GM21825 (cell line): ENCODE measurements at regions not wholly inside any gene's neighbourhood (a gene's known extent, or its start where the extent isn't known, plus 50 kb on each side); places are given as distances from the start of the nearest gene placed in this dataset.
"Not testable (repeated sequence)": the region's sequence is repeated elsewhere in the genome, so short reads cannot be mapped to it uniquely, and the experiment has no call there.

ENCODE experiments used
- ATAC-seq: cut with Tn5 transposase; IDR thresholded peaks from one replicate; pipeline ENCODE4 v1.9.1; 2021; ENCODE audit warnings: mild to moderate bottlenecking, moderate library complexity; ENCODE audit not compliant: unreplicated experiment

DNA sequence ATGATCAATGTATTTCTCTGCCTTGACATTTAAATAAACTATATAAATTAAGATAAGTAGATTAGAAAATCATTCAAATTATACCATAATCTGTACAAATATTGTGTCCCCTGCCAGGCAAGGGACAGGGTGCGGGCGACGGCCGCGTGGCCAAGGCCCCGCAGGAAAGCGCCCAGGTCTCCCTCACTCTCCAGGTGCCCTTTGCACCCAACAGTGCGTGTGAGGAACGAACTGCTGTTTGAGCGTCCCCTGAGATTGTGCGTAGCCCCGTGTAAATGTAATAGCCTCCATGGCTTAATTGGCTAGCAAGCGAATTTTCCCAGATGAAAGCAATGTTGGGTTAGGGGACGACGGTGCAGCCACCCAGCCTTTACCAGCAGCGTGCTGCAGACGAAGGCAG, 161.4 kb downstream of the SYT15 start:
- not testable (repeated sequence) for ATAC-seq

DNA sequence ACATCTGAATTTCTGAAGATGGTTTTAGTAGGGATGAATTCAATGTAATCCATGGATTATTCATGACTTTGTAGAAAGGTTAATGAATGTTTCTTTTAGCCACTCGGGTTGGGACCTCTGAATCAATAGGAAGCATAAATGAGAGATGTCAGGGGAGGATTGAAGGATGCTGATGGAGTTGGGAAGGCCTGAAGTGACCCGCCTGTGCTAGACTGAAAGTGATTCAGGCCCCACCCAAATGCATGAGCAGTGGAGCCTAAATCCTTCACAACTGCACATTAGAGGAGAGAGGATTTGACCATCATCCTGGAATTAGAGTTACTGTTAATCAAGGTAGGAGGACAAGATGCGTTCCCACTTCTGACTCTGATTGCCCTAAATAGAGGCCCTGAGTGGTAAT, 162.2 kb upstream of the PTPN20 start:
- not testable (repeated sequence) for ATAC-seq

DNA sequence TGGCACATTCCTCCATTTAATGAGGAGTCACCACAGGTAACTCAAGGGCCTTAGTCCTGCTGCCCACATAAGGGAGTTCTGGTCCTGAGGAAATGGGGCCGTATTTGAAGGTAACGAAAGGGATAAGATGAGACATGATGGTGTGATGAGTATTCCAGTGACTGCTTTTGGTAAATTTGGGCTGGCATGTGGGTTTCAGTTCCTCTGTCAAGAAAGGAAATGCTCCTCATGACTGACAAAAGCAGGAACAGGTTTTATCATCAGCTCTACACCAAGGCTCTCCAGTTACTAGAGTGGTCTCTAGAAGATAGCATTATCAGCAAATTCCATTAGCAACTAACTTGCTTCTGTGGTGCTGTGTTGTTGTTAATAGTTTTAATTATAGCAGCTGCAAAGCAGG, 161.8 kb upstream of the PTPN20 start:
- ATAC-seq: peak; percentile 66

DNA sequence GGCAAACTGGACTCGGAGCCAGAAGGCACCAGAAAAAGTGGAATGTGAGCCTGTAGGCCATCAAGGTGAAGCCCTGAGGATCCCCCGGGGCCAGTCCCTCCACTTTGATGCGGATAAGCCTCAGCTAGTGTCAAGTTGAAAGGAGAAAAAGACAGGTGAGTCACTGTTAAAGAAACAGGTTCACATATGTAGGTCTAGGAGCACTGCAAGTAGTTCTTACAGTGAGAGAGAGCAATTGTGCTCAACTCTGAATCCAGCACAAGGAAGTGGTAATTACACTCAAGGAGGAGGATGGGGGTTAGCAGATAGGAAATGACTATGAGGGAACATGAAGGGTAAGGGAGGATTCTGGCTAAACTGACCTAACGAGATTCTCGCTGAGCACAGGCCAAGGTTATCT, 157.5 kb upstream of the PTPN20 start:
- ATAC-seq: not testable (repeated sequence)

DNA sequence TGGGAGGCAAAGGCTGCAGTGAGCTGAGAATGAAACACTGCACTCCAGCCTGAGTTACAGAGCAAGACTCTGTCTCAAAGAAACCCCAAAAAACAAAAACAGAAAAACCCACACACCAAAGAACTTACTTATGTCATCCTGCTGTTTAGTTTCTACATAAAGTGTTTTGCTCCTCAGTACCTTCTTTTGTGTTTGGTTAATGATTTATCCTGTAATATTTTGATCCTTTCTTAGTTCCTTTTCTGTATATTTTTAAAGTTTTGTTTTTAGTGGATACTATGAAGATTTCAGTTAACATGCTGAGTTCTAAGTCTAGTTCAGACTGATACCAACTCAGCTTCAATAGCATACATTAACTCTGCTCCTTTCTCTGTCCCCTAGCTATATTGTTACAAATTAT, 149.8 kb upstream of the PTPN20 start:
- peak; percentile 87 for ATAC-seq

DNA sequence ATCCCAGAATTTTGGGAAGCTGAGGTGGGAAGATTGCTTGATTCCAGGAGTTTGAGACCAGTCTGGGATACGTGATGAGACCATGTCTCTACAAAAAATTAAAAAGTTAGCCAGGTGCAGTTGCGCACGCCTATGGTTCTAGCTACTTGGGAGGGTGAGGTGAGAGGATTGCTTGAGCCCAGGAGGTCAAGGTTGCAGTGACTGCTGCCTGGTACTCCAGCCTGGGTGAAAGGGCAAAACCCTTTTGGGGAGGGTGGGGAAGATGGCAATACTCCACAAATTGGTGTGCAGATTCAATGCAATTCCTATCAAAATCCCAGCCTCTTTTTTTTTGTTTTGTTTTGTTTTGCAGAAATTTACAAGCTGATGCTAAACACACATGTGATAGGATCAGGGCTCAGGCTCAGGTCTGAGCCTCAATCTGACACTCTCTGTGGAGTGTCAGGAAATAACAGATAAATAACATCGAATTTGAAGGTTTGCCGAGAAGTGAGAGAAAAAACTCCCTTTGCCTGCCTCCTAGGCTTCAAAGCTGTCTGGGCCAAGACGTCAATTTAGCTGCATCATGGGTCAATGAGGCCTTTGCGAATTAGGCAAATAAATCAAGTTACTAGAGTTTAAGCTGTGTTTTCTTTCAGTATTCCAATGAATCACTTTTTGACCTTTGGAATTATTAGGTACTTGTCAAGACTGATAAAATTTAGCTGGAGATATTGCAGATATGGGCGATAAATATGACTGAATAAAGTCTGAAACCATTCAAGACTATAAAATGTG, 142.5 kb upstream of the PTPN20 start:
- ATAC-seq: not testable (repeated sequence)

DNA sequence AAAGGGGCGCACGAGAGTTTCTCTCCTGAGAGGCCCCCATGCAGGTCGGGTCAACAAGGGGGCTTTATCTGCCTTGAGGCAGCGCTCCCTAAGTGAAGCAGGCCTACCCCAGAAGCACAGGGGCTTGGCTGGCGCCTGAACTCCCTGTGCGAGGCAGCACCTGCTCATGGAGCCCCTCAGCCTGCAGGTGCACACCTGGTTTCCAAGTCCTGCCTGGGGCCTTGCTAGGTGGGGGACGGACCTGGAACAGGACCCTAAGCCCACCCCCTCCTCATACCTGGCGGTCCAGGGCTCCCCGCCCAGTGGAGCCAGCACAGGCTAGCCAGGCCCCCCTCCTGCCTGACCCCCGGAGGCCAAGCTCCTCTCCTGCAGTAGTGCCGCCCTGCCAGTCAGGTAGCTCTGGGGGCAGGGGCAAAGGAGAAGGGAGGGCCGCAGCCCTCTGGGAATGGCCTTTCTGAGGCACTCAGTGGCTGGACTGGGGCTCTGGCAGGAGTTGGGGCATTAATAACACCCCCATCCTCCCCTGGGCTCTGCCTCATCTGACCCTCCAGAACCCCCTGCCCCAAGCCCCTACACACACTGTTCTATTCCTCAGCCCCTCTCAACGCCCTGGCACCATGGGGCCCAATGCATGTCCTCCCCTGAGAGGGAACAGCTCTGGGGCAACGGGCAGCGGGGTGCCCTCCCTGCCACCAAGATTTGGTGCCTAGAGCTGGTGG, 137.9 kb upstream of the PTPN20 start:
- ATAC-seq: not testable (repeated sequence)

DNA sequence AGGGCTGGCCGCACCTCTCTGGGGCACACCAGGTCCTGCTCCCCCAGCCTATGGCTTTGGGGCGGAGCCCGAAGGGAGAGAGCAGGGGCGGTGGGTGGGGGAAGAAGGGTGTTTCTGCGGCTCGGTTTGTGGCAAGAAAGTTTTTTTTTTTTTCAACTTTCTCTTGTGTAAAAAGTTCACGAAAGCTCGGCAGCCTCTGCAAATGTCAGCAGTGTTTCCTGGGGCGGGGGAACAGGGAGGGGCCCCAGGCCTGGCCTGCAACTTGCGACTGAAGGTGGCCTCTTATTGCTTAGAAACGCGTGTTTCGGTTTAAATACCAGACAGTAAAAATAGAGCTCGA, 137.4 kb upstream of the PTPN20 start:
- ATAC-seq: not testable (repeated sequence)

DNA sequence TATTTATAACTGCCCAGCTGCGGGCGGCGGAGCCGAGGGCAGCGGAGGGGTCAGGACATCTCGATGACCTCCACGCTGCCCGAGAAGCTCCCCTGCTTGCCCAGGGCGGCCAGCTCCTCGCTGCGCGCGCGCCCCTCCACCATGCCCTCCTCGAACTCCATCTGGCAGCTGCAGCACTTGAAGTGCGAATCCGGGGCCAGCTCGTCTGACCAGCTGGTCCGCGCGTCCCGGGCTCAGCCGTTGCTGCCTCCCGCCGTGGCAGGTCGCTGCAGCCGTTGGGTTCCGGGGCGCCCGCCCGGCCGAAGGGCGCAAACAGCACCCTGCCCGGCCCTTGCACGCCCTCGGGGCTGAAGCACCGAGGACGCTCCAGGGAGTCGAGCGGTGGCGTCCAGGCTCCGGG, 136.9 kb upstream of the PTPN20 start:
- not testable (repeated sequence) for ATAC-seq

DNA sequence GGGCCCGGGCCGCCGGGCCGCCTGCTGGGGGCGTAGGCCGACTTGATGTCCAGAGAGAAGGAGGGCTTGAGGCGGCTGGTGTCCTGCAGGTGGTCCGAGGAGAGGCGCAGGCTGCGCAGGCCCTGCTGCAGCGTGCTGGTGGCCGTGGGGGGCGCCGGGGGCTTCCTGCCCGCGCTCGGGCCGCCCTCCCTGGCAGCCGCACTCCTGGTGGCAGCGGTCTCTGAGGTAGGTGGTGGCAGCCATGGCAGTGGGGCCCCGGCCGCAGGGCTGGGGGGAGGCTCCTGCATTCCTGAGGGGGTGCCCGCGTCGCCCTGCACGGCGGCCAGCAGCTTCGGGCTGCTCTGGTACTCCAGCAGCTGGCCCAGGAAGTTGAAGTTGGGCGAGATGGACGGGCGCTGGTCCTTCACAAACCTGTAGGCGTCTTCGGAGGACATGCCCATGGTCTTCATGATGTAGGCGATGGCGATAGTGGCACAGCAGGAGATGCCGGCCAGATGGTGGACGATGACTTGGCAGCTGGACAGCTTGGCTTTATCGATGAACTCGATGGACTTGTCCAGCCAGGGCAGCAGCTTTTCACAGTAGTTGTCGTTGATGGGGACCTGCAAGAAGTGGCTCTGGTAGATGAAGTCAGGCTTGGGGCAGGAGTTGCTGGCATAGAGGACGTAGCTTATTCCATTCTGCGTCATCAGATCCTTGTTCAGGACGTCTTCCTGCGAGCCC, 136.1 kb upstream of the PTPN20 start:
- ATAC-seq: not testable (repeated sequence)

DNA sequence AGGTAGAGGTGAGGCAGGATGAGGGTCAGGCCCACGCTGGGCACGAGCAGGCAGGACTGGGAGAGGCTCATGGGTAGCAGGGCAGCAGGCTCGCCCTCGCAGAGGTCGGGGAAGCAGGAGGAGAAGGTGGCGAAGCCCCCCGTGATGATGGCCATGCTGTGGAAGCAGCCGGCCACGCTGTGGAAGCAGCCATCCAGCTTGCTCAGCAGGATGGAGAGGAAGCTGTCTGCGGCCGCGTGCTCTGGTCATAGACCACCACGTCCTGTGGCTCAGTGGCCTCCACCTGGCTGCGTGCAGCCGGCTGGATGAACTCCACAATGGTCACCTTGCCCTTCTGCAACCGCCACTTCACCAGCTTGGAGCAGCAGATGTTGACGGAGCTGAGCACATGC, 135.6 kb upstream of the PTPN20 start:
- ATAC-seq: not testable (repeated sequence)

DNA sequence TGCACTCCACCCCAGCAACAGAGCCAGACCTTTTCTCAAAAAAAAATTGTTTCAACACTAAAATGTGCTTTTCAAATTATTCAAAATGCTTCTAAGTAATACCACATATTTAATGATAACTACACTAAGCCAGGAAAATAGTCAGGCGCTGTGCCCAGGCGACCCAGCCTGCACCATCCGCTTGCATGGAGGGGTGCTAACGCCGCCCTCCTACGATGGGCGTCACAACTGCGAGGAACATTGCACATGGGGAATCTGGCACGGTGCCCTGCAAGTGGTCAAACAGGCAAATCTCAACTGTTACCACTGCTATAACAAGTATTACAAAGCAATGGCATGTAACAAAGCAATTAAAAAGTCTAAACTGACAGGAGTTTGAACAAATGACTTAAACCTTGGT, 131.7 kb upstream of the PTPN20 start:
- ATAC-seq: not testable (repeated sequence)

DNA sequence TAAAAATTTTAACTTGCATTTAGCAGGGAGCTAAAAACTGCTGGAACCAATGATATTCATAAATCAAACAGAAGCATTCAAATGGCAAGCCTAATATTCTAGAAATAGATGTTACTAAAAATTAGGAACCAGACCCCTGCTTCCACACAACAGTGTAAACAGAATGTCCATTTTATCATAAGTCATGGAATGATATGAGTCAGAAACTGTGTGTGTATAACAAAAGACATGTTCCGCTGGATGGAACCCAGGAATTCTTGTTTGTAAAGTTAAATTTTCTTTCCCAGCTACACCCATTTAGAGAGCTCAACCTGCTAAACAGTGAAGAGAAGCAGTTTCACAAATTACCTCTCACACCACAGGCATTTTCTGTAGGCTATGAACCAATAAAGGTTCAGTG, 131.1 kb upstream of the PTPN20 start:
- not testable (repeated sequence) for ATAC-seq

DNA sequence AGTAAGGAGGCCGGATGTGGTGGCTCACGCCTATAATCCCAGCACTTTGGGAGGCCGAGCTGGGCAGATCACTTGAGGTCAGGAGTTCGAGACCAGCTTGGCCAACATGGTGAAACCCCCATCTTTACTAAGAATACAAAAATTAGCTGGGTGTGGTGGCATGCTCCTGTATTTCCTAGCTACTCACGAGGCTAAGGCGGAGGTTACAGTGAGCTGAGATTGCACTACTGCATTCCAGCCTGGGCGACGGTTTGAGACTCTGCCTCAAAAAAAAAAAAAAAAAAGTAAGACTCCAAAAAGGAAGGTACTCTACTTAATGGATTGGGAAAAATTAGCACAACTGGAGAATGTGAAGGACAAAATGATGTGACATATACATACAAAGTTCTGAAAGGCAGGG, 130.2 kb upstream of the PTPN20 start:
- not testable (repeated sequence) for ATAC-seq

DNA sequence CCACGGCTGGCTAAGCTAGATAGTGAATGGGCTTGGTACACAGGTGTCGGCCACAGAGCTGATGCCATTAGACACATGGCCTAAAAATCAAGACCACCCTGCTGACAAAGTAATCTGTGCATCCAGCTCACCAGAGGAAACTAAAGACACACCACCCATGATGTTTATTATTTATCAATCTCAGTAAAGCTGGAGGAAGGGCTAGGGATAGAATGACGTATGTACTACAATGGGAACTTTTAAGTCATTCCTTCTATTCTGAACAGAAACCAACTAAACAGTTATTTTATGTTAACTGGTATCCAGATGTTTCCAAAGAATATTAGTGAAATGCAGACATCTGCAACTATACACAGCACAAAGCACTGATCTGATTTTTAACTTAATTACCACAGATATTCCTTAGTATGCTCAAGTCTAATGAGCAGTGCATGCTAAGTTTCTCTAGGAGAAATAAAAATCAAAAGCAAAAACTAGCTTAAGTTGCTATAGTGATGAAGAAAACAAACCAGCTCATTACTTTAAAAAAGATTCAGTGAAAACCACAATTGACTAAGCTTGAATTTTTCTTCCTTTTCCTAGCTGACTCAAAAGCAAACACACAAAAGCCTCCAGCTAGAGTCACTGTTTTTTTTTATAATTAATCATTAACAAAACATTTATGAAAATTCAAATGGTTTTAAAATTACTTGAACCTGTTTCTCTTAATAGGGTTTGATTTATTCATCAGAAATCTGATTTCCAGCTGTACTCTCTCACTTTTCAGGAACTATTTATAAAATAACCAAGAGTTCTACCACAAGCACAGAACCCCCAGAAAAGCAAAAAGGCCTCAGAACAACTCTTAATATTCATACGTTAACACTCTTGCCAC, 129.0 kb upstream of the PTPN20 start:
- not testable (repeated sequence) for ATAC-seq

DNA sequence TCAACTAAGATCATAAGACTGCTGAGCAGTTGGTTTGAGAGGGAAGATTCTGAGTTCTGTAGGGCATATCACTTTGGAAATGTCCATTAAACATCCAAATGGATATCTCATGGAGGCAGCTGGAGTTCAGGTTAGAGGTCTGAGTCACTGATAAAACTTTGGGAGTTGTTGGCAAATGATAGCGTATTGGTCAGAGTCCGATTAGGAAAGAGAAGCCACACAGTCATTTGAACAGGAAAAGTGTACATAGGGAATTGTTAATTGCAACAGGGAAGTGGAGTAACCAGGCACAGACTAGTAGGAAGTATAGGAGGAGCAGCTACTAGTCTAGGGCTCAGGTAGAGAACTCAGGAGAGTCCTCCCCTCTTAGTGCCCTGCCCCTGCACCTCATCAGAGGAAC, 126.6 kb upstream of the PTPN20 start:
- ATAC-seq: not testable (repeated sequence)

DNA sequence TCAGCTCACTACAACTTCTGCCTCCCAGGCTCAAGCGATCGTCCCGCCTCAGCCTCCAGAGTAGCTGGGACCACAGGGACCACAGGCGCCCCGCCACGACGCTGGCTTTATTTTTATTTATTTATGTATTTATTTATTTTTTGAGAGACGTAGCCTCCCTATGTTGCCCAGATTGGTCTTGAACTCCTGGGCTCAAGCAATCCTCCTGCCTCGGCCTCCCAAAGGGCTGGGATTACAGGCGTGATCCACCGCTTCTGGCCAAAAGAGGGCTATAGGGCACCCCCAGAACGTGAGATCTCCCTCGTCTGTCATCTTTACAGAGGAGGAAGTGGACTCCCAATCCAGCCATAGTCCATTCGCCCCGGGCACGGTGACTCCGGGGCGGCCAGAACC, 125.1 kb upstream of the PTPN20 start:
- not testable (repeated sequence) for ATAC-seq

DNA sequence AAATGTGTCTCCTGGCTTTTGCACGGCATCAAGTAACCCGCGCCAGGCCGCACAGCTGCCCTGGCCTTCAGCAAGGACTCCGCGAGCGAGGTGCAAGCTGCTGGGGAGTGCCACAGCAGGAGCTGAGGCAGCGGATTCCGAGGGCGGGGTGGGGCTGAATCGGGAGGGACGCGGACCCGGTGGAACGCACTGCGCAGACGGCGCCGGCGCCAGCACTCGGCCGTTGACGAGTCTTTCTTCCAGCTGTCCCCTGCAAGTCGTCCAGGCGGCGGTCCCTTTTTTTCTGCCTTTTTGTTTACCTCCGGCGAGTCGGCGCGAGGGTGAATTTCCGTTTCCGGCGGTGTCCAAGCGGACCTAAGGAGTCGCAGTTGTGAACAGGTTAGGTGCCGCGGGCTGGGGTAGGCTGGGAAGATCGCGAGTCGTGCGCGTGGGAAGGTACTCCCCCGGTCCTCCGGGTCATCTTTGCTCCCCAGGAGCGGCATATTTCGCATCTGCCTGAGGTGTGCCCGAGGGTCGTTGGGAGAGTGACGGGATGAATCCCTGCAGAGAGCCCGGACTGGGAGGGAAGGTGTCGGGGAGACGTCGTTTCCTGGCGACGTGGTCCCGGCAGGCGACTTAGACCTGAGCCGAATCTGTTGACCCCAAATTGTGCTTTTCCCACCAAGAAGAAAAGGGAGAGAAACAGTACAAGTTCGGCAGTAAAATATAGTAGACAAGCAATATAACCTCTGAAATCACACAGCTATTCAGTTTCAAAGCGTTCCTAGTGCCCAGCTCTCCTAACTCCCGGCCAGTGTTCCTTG, 124.5 kb upstream of the PTPN20 start:
- ATAC-seq: peak; percentile 63

DNA sequence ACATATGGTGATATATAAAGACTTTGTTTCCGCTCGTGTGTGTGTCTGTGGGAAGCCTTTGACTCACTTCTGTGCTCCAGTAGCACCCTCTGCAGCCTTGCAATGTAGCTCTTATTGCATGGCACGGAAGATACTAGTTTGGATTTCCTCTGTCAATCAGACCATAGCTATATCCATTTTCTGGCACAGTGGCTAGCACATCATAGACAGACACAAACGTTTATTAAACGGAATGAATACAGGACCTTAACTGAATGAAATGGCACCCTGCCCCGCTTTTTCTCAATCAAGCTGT, 124.0 kb upstream of the PTPN20 start:
- ATAC-seq: peak; percentile 58

DNA sequence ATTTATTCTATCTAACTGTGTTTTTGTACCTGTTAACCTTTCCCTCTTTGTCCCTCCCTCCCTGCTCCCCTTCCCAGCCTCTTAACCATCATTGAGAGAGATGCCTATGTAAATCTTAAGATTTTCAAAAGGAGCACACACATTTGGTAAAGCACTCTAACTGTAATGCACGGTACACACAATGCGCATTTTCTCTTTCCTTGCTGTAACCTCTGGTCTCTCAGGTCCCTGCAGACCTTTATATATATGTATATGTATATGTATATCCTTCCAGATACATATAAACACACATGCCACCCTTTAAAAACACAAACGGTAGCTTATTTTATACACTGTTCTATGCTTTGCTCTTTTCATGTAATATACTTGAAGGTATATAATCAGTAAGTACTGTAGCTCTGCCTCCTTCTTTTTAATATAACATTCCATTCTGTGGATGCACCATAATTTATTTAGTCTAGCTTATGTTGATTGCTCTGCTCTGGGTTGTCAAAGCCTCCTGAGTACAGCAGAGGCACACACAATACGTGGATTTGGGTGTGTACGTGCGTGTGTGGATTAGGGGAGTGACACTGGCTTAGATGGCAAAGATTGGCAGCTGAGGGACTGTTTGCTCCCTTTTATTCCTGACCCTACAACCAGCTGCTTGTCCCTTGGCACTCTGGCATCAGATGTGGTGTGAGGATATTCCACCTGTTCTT, 118.4 kb upstream of the PTPN20 start:
- not testable (repeated sequence) for ATAC-seq
